OCI-LY7 (cell line): ENCODE measurements at regions not wholly inside any gene's neighbourhood (a gene's known extent, or its start where the extent isn't known, plus 50 kb on each side); places are given as distances from the start of the nearest gene placed in this dataset.
A peak's percentile ranks its signal among the peaks of the same experiment; 100 is the strongest.

Source experiments
- BruUV-seq: library from RNA; stranded (reverse); fragments of 400-500 nt; replicated peaks from 2 replicates; lab custom pipeline; 2021; lab: Mats Ljungman, UMichigan
- CTCF ChIA-PET: fragments of 300-600 bp; sonication (Branson Sonifier 250); formaldehyde crosslinking; loops from one replicate; lab custom pipeline; 2022; ENCODE audit warnings: antibody characterized with exemption; ENCODE audit not compliant: unreplicated experiment; lab: Charles Lee
- POLR2A ChIA-PET: fragments of 300-600 bp; sonication (Branson Sonifier 250); formaldehyde crosslinking; loops from one replicate; lab custom pipeline; 2022; ENCODE audit warnings: antibody characterized with exemption; lab: Charles Lee
- DNase-seq: peaks from one replicate; pipeline ENCODE4 v3.0.0-alpha.2; 2015; ENCODE audit warnings: low spot score
- H2AFZ ChIP-seq: fragments of 200-600 bp; sonication (generic), shearing (Covaris generic); 2 replicates; pipeline ENCODE4 v1.6.1; 2014; ENCODE audit warnings: mild to moderate bottlenecking, antibody characterized with exemption, low read length, moderate library complexity
- H3K27ac ChIP-seq: fragments of 200-600 bp; sonication (generic); 2 replicates; pipeline ENCODE4 v1.5.1; 2014; ENCODE audit warnings: mixed run types, low read depth, mild to moderate bottlenecking, moderate library complexity, low read length, inconsistent platforms; ENCODE audit not compliant: poor library complexity, severe bottlenecking
- H3K36me3 ChIP-seq: fragments of 200-600 bp; sonication (generic); 2 replicates; pipeline ENCODE4 v1.6.1; 2014; ENCODE audit warnings: mild to moderate bottlenecking, antibody characterized with exemption, low read length, moderate library complexity, mixed read lengths; ENCODE audit not compliant: insufficient read depth
- H3K4me1 ChIP-seq: fragments of 200-600 bp; sonication (generic); 2 replicates; pipeline ENCODE4 v1.5.1; 2014; ENCODE audit warnings: mild to moderate bottlenecking, low read length; ENCODE audit not compliant: insufficient read depth, poor library complexity, severe bottlenecking
- H3K4me2 ChIP-seq: fragments of 200-600 bp; sonication (generic); 2 replicates; pipeline ENCODE4 v1.6.1; 2014; ENCODE audit warnings: mild to moderate bottlenecking, low read length
- H3K4me3 ChIP-seq: fragments of 200-600 bp; sonication (generic); 2 replicates; pipeline ENCODE4 v1.5.1; 2014; ENCODE audit warnings: mild to moderate bottlenecking, low read depth, low read length; ENCODE audit not compliant: poor library complexity, severe bottlenecking
- H3K79me2 ChIP-seq: fragments of 200-600 bp; sonication (generic); 2 replicates; pipeline ENCODE4 v1.6.1; 2016; ENCODE audit warnings: low read depth, mild to moderate bottlenecking, low read length, moderate library complexity, mixed read lengths; ENCODE audit not compliant: insufficient read depth
- H3K9me2 ChIP-seq: fragments of 200-600 bp; sonication (generic); 2 replicates; pipeline ENCODE4 v1.6.1; 2016; ENCODE audit warnings: mild to moderate bottlenecking, low read length, mixed read lengths; ENCODE audit not compliant: insufficient read depth
- H3K9me3 ChIP-seq: fragments of 200-600 bp; sonication (generic); 2 replicates; pipeline ENCODE4 v1.6.1; 2014; ENCODE audit warnings: mild to moderate bottlenecking, mixed run types, low read length, mixed read lengths
- H4K20me1 ChIP-seq: fragments of 200-600 bp; sonication (generic); 2 replicates; pipeline ENCODE4 v1.6.1; 2014; ENCODE audit warnings: mild to moderate bottlenecking, antibody characterized with exemption, low read length, moderate library complexity, mixed read lengths; ENCODE audit not compliant: insufficient read depth
- CTCF ChIP-seq: fragments of 200-600 bp; sonication (generic); conservative IDR thresholded peaks from 2 replicates; pipeline ENCODE4 v1.5.1; 2014; ENCODE audit warnings: mild to moderate bottlenecking, antibody characterized with exemption, low read length, moderate library complexity, mixed read lengths
- EZH2phosphoT487 ChIP-seq: fragments of 200-600 bp; sonication (generic); IDR thresholded peaks from 2 replicates; pipeline ENCODE4 v1.6.1; 2018; ENCODE audit warnings: low read depth, borderline replicate concordance, mild to moderate bottlenecking, mixed run types, antibody characterized with exemption, low read length, moderate library complexity, mixed read lengths
- intact Hi-C: fragments of 100-400 bp; cut with micrococcal nuclease; formaldehyde crosslinking; loops from one replicate; pipeline ENCODE4 v1.10.0; 2022; ENCODE audit not compliant: unreplicated experiment

GRCh38 chr6:25006075-25006474, 70.3 kb upstream of the RIPOR2 start:
- H3K4me2 ChIP-seq, result 0 out of 2 replicates have a peak overlapping the region, but pooled peaks have one; percentile 61
- no TSS peak for BruUV-seq
- CTCF ChIA-PET, result no interaction called here
- no peaks in the 10 kb centered on the region for H3K36me3 ChIP-seq
- no peaks in the 10 kb centered on the region for H3K9me3 ChIP-seq
- POLR2A ChIA-PET, result interaction anchor here (0.6 kb wide), 1 partner anchor 115 kb away, joined by 3 read pairs; no protein-coding TSS in a partner anchor
- TF ChIP-seq EZH2phosphoT487, result no peak
- TF ChIP-seq CTCF, result no peak
- H3K9me2 ChIP-seq, result no peaks in the 10 kb centered on the region
- no peak overlapping the region for H3K27ac ChIP-seq
- no peak for DNase-seq
- intact Hi-C loops, result no loop called here
- H3K79me2 ChIP-seq, result no peaks in the 10 kb centered on the region
- no peaks in the 10 kb centered on the region for H4K20me1 ChIP-seq
- H2AFZ ChIP-seq, result no peak overlapping the region
- no peak overlapping the region for H3K4me3 ChIP-seq
- peaks cover 19% of the 10 kb centered on the region for H3K4me1 ChIP-seq

GRCh38 chr6:25006565-25007001, 70.8 kb upstream of the RIPOR2 start:
- TF ChIP-seq EZH2phosphoT487 (no peak), CTCF (no peak)
- POLR2A ChIA-PET, result interaction anchor here (0.6 to 0.8 kb wide), 2 partner anchors 15 to 422 kb away, joined by 3 to 4 read pairs; no protein-coding TSS in a partner anchor
- H3K9me2 ChIP-seq, result no peaks in the 10 kb centered on the region
- peak; percentile 62 for DNase-seq
- H3K4me3 ChIP-seq, result peak overlapping the region; percentile 20
- H3K9me3 ChIP-seq, result no peaks in the 10 kb centered on the region
- peaks cover 19% of the 10 kb centered on the region for H3K4me1 ChIP-seq
- no peak overlapping the region for H2AFZ ChIP-seq
- no peaks in the 10 kb centered on the region for H4K20me1 ChIP-seq
- H3K27ac ChIP-seq, result peak overlapping the region; percentile 1
- H3K4me2 ChIP-seq, result peak overlapping the region; percentile 61
- H3K79me2 ChIP-seq, result no peaks in the 10 kb centered on the region
- H3K36me3 ChIP-seq, result no peaks in the 10 kb centered on the region
- intact Hi-C loops, result no loop called here
- CTCF ChIA-PET, result no interaction called here
- no TSS peak for BruUV-seq

GRCh38 chr6:25007269-25007699, 71.5 kb upstream of the RIPOR2 start:
- Histone ChIP-seq H3K4me2 (peak overlapping the region; percentile 61), H3K27ac (no peak overlapping the region), H3K4me3 (no peak overlapping the region), H3K36me3 (no peaks in the 10 kb centered on the region), H3K9me2 (no peaks in the 10 kb centered on the region), H3K79me2 (no peaks in the 10 kb centered on the region), H3K9me3 (no peaks in the 10 kb centered on the region), H3K4me1 (peaks cover 22% of the 10 kb centered on the region), H2AFZ (no peak overlapping the region), H4K20me1 (no peaks in the 10 kb centered on the region)
- TF ChIP-seq EZH2phosphoT487 (no peak), CTCF (no peak)
- no TSS peak for BruUV-seq
- no peak for DNase-seq
- ChIA-PET CTCF (no interaction called here), POLR2A (interaction anchor here (0.6 to 1.8 kb wide), 3 partner anchors 10 to 423 kb away, joined by 3 to 5 read pairs (median 4); no protein-coding TSS in a partner anchor)
- intact Hi-C loops, result no loop called here
